SH-SY5Y (cell line): ENCODE measurements at regions not wholly inside any gene's neighbourhood (a gene's known extent, or its start where the extent isn't known, plus 50 kb on each side); places are given as distances from the start of the nearest gene placed in this dataset.

Experiments
- GATA2 ChIP-seq: IDR thresholded peaks from 2 replicates; pipeline ENCODE4 v1.6.1; 2011; ENCODE audit warnings: mild to moderate bottlenecking, low read depth, low read length
- GATA3 ChIP-seq: IDR thresholded peaks from 2 replicates; pipeline ENCODE4 v1.6.1; 2011; ENCODE audit warnings: low read depth, mild to moderate bottlenecking, low read length, moderate library complexity

GRCh38 chr3:73136941-73137340 is 75.5 kb downstream of the EBLN2 start:
- TF ChIP-seq GATA2, result no peak
- TF ChIP-seq GATA3, result no peak
